GM23338 (cell line): ENCODE measurements at regions not wholly inside any gene's neighbourhood (a gene's known extent, or its start where the extent isn't known, plus 50 kb on each side); places are given as distances from the start of the nearest gene placed in this dataset.
"Not testable (repeated sequence)": the region's sequence is repeated elsewhere in the genome, so short reads cannot be mapped to it uniquely, and the experiment has no call there.

ENCODE experiments used
- ATAC-seq: fragments of 200-7000 bp; cut with Tn5 transposase; 3 replicates; pipeline ENCODE4 v1.9.1; 2020
- DNase-seq: peaks from one replicate; pipeline ENCODE4 v3.0.0-alpha.2; 2015; ENCODE audit warnings: low spot score
- H2AFZ ChIP-seq: fragments of 200-600 bp; sonication (generic); 2 replicates; pipeline ENCODE4 v1.8.0; 2016; ENCODE audit warnings: antibody characterized with exemption, mild to moderate bottlenecking, moderate library complexity
- H3F3A ChIP-seq: fragments of 200-600 bp; sonication (generic); replicated peaks from 2 replicates; pipeline ENCODE4 v1.8.0; 2017; ENCODE audit warnings: antibody characterized with exemption, mixed run types, low read depth
- H3K27ac ChIP-seq: fragments of 200-600 bp; sonication (generic); 2 replicates; pipeline ENCODE4 v1.6.1; 2016; ENCODE audit warnings: low read depth
- H3K27me3 ChIP-seq: fragments of 200-600 bp; sonication (generic); 2 replicates; pipeline ENCODE4 v1.8.0; 2016; ENCODE audit warnings: mild to moderate bottlenecking, mixed run types, moderate library complexity; ENCODE audit not compliant: insufficient read depth
- H3K36me3 ChIP-seq: fragments of 200-600 bp; sonication (generic); 2 replicates; pipeline ENCODE4 v1.8.0; 2016; ENCODE audit warnings: mild to moderate bottlenecking; ENCODE audit not compliant: insufficient read depth
- H3K4me1 ChIP-seq: fragments of 200-600 bp; sonication (generic); 2 replicates; pipeline ENCODE4 v1.8.0; 2016; ENCODE audit warnings: mild to moderate bottlenecking, moderate library complexity; ENCODE audit not compliant: insufficient read depth
- H3K4me2 ChIP-seq: fragments of 200-600 bp; sonication (generic); 2 replicates; pipeline ENCODE4 v1.7.1; 2017; ENCODE audit warnings: mixed run types
- H3K4me3 ChIP-seq: fragments of 200-600 bp; sonication (generic); 2 replicates; pipeline ENCODE4 v1.6.1; 2016; ENCODE audit warnings: mixed run types
- H3K79me2 ChIP-seq: fragments of 200-600 bp; sonication (generic); replicated peaks from 2 replicates; pipeline ENCODE4 v1.8.0; 2017; ENCODE audit warnings: mild to moderate bottlenecking; ENCODE audit not compliant: insufficient read depth
- H3K9me2 ChIP-seq: fragments of 200-600 bp; sonication (generic); 2 replicates; pipeline ENCODE4 v1.8.0; 2017; ENCODE audit not compliant: insufficient read depth
- H4K20me1 ChIP-seq: fragments of 200-600 bp; sonication (generic); replicated peaks from 2 replicates; pipeline ENCODE4 v1.8.0; 2017; ENCODE audit warnings: mild to moderate bottlenecking; ENCODE audit not compliant: insufficient read depth
- H3K27ac Mint-ChIP-seq: 2 replicates; pipeline ENCODE4 v1.8.0; 2020; ENCODE audit warnings: inconsistent platforms, mild to moderate bottlenecking, moderate library complexity, mixed read lengths
- H3K27me3 Mint-ChIP-seq: 3 replicates; pipeline ENCODE4 v1.8.0; 2022; ENCODE audit warnings: low read depth, mild to moderate bottlenecking, moderate library complexity, mixed read lengths, inconsistent platforms; ENCODE audit not compliant: insufficient read depth, poor library complexity
- H3K36me3 Mint-ChIP-seq: 3 replicates; pipeline ENCODE4 v1.8.0; 2021; ENCODE audit warnings: low read depth, mild to moderate bottlenecking, inconsistent platforms, moderate library complexity, mixed read lengths
- H3K4me1 Mint-ChIP-seq: 3 replicates; pipeline ENCODE4 v1.8.0; 2020; ENCODE audit warnings: mild to moderate bottlenecking, inconsistent platforms, mixed read lengths
- H3K4me3 Mint-ChIP-seq: 3 replicates; pipeline ENCODE4 v1.8.0; 2021; ENCODE audit warnings: moderate library complexity, mild to moderate bottlenecking, inconsistent platforms, mixed read lengths
- H3K9me3 Mint-ChIP-seq: 3 replicates; pipeline ENCODE4 v1.8.0; 2020; ENCODE audit warnings: moderate library complexity, mild to moderate bottlenecking, inconsistent platforms, mixed read lengths
- ETS1 ChIP-seq: IDR thresholded peaks from 2 replicates; pipeline ENCODE4 v1.6.1; 2016; ENCODE audit warnings: antibody characterized with exemption
- EZH2 ChIP-seq: fragments of 200-600 bp; sonication (generic); IDR thresholded peaks from one replicate; pipeline ENCODE4 v1.8.0; 2017; ENCODE audit warnings: antibody characterized with exemption, mild to moderate bottlenecking, low read depth; ENCODE audit not compliant: unreplicated experiment
- EZH2phosphoT487 ChIP-seq: fragments of 200-600 bp; sonication (generic); IDR thresholded peaks from one replicate; pipeline ENCODE4 v1.8.1; 2018; ENCODE audit warnings: antibody characterized with exemption; ENCODE audit not compliant: unreplicated experiment
- JUNB ChIP-seq: IDR thresholded peaks from one replicate; pipeline ENCODE4 v1.6.1; 2016; ENCODE audit warnings: antibody characterized with exemption; ENCODE audit not compliant: unreplicated experiment
- NANOG ChIP-seq: IDR thresholded peaks from 2 replicates; pipeline ENCODE4 v1.6.1; 2016; ENCODE audit warnings: antibody characterized with exemption, borderline replicate concordance
- POLR2AphosphoS5 ChIP-seq: IDR thresholded peaks from 2 replicates; pipeline ENCODE4 v1.6.1; 2016; ENCODE audit warnings: antibody characterized with exemption, low read depth
- REST ChIP-seq: IDR thresholded peaks from one replicate; pipeline ENCODE4 v1.6.1; 2018; ENCODE audit warnings: antibody characterized with exemption; ENCODE audit not compliant: unreplicated experiment
- STAT1 ChIP-seq: IDR thresholded peaks from one replicate; pipeline ENCODE4 v1.6.1; 2016; ENCODE audit warnings: antibody characterized with exemption; ENCODE audit not compliant: unreplicated experiment
- ZNF114 ChIP-seq: fragments of 250-450 bp; sonication (Bioruptor Pico); IDR thresholded peaks from 2 replicates; pipeline ENCODE4 v1.5.0; 2020; ENCODE audit warnings: mild to moderate bottlenecking, moderate library complexity
- ZNF331 ChIP-seq: fragments of 250-450 bp; sonication (Bioruptor Pico); IDR thresholded peaks from 2 replicates; pipeline ENCODE4 v1.5.0; 2020; ENCODE audit warnings: low read depth, mild to moderate bottlenecking, moderate library complexity

- ATAC-seq, H3K27ac Mint-ChIP-seq, H3K4me1 ChIP-seq, H3K79me2 ChIP-seq, H3K27ac ChIP-seq, H3K27me3 Mint-ChIP-seq, H3K36me3 Mint-ChIP-seq, H3K9me3 Mint-ChIP-seq, H3K36me3 ChIP-seq, H4K20me1 ChIP-seq, H3K27me3 ChIP-seq, H3K4me3 Mint-ChIP-seq, DNase-seq, H3F3A ChIP-seq, H3K4me3 ChIP-seq, H3K4me2 ChIP-seq, H2AFZ ChIP-seq, H3K9me2 ChIP-seq: not testable (repeated sequence)
- peaks cover 33% of the 10 kb centered on the region for H3K4me1 Mint-ChIP-seq
These were observed 324.7 kb upstream of the LMCD1 start for GRCh38 chr3:8176759-8177483.

- not testable (repeated sequence) for H3K4me1 ChIP-seq, H3K4me2 ChIP-seq, H3K27ac Mint-ChIP-seq, H3K4me3 ChIP-seq, H3K27me3 Mint-ChIP-seq, H3F3A ChIP-seq, H3K36me3 ChIP-seq, H4K20me1 ChIP-seq, H3K4me3 Mint-ChIP-seq, DNase-seq, H3K27me3 ChIP-seq, H3K79me2 ChIP-seq, H3K9me3 Mint-ChIP-seq, H3K36me3 Mint-ChIP-seq, H3K27ac ChIP-seq, H2AFZ ChIP-seq, ATAC-seq
- peaks cover 37% of the 10 kb centered on the region for H3K4me1 Mint-ChIP-seq
- peaks cover 11% of the 10 kb centered on the region; the same call in 1 of the 2 replicates for H3K9me2 ChIP-seq
These were observed 323.1 kb upstream of the LMCD1 start for GRCh38 chr3:8178516-8178915.

DNA sequence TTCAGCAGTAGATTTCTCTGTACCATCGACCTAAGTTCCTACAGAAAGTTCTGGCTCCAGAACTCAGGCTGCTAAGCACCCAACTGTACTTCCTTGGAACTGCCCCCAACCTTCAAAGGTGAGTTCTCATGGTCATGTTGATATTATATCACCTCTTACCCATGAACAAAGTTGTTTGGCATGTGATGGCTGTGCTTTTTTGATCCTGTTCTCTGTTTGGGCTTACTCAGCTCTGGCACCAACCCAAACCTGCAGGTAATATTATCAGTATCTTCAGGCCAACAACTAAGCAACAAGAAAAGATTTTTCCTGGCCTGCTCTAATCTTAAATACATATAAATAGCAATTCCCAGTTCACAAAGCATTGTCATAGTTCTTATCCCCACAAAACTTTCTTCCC is 318.7 kb upstream of the LMCD1 start:
- no peak overlapping the region for H3K4me2 ChIP-seq
- TF ChIP-seq EZH2 = no peak
- no peak for TF ChIP-seq JUNB
- no peak for TF ChIP-seq ZNF331 (CRISPR knock-in tag)
- no peak for TF ChIP-seq ZNF114 (CRISPR knock-in tag)
- no peak for TF ChIP-seq REST
- no peak for TF ChIP-seq EZH2phosphoT487
- TF ChIP-seq ETS1 = no peak
- TF ChIP-seq STAT1 = no peak
- TF ChIP-seq NANOG = no peak
- no peak for TF ChIP-seq POLR2AphosphoS5

More for the DNA sequence above, 318.7 kb upstream of the LMCD1 start:
- H3K9me3 Mint-ChIP-seq = no peaks in the 10 kb centered on the region
- no peaks in the 10 kb centered on the region for H3K27me3 ChIP-seq
- no peaks in the 10 kb centered on the region for H3K36me3 ChIP-seq
- no peak for ATAC-seq
- peaks cover 3% of the 10 kb centered on the region; the same call in 1 of the 3 replicates for H3K36me3 Mint-ChIP-seq
- no peak overlapping the region for H3K27ac Mint-ChIP-seq
- 0 out of 2 replicates have a peak, but pooled peaks cover 9% of the 10 kb centered on the region for H3K9me2 ChIP-seq
- H3K27ac ChIP-seq = no peak overlapping the region
- DNase-seq = no peak
- peaks cover 34% of the 10 kb centered on the region for H3K4me1 Mint-ChIP-seq
- H2AFZ ChIP-seq = no peak overlapping the region
- no peaks in the 10 kb centered on the region for H4K20me1 ChIP-seq
- no peaks in the 10 kb centered on the region for H3K79me2 ChIP-seq
- H3K4me1 ChIP-seq = peaks cover 8% of the 10 kb centered on the region
- no peaks in the 10 kb centered on the region for H3F3A ChIP-seq
- H3K4me3 Mint-ChIP-seq = no peak overlapping the region
- peaks cover 15% of the 10 kb centered on the region for H3K27me3 Mint-ChIP-seq
- H3K4me3 ChIP-seq = no peak overlapping the region
